Panc1 (cell line): ENCODE measurements at regions not wholly inside any gene's neighbourhood (a gene's known extent, or its start where the extent isn't known, plus 50 kb on each side); places are given as distances from the start of the nearest gene placed in this dataset.

ENCODE experiments used
- POLR2AphosphoS5 ChIP-seq: IDR thresholded peaks from 2 replicates; pipeline ENCODE4 v1.6.1; 2012; ENCODE audit warnings: mild to moderate bottlenecking, low read depth, low read length, moderate library complexity
- SIN3A ChIP-seq: IDR thresholded peaks from 2 replicates; pipeline ENCODE4 v1.6.1; 2012; ENCODE audit warnings: low read depth, mild to moderate bottlenecking, low read length, moderate library complexity, borderline replicate concordance; ENCODE audit not compliant: insufficient read depth
- TCF7L2 ChIP-seq: IDR thresholded peaks from 2 replicates; pipeline ENCODE4 v1.6.1; 2011; ENCODE audit warnings: mild to moderate bottlenecking, low read depth, low read length, inconsistent platforms
- TF ChIP-seq, protein P1 (sequence below): fragments of 450-650 bp; IDR thresholded peaks from 2 replicates; pipeline ENCODE4 v1.5.1; 2017; ENCODE audit warnings: mild to moderate bottlenecking
- TF ChIP-seq, protein P2 (sequence below), 2 experiments: IDR thresholded peaks; 2 replicates each; pipeline ENCODE4 v1.6.1; 2011 to 2012; ENCODE audit warnings: low read depth in 2 of 2, control low read depth in 1 of 2, low read length in 1 of 2, mild to moderate bottlenecking in 1 of 2, moderate library complexity in 1 of 2; ENCODE audit not compliant: insufficient read depth in 1 of 2

DNA sequence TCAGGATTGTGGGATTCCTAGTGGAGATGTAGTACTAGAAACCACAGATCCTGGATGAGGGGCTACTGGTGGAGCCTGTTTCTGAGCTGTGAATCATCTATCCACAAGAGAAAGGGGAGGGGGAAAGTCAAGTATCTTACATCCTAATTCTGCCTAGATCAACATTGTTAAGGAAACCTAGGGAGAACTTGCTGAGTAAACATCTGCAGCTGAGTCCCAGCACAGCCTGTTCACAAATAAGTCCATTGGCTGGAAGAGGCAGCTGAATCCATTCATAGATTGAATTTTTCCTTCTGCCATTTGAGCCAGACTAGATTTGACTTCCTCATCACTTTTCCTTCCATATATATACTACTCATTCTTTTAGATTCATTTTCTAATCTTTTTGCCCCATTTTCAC lies 460.5 kb downstream of the TUSC7 start:
- TF ChIP-seq, protein P1, sequence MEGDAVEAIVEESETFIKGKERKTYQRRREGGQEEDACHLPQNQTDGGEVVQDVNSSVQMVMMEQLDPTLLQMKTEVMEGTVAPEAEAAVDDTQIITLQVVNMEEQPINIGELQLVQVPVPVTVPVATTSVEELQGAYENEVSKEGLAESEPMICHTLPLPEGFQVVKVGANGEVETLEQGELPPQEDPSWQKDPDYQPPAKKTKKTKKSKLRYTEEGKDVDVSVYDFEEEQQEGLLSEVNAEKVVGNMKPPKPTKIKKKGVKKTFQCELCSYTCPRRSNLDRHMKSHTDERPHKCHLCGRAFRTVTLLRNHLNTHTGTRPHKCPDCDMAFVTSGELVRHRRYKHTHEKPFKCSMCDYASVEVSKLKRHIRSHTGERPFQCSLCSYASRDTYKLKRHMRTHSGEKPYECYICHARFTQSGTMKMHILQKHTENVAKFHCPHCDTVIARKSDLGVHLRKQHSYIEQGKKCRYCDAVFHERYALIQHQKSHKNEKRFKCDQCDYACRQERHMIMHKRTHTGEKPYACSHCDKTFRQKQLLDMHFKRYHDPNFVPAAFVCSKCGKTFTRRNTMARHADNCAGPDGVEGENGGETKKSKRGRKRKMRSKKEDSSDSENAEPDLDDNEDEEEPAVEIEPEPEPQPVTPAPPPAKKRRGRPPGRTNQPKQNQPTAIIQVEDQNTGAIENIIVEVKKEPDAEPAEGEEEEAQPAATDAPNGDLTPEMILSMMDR: no peak
- TF ChIP-seq SIN3A (no peak), POLR2AphosphoS5 (no peak), TCF7L2 (no peak)
- TF ChIP-seq, protein P2, sequence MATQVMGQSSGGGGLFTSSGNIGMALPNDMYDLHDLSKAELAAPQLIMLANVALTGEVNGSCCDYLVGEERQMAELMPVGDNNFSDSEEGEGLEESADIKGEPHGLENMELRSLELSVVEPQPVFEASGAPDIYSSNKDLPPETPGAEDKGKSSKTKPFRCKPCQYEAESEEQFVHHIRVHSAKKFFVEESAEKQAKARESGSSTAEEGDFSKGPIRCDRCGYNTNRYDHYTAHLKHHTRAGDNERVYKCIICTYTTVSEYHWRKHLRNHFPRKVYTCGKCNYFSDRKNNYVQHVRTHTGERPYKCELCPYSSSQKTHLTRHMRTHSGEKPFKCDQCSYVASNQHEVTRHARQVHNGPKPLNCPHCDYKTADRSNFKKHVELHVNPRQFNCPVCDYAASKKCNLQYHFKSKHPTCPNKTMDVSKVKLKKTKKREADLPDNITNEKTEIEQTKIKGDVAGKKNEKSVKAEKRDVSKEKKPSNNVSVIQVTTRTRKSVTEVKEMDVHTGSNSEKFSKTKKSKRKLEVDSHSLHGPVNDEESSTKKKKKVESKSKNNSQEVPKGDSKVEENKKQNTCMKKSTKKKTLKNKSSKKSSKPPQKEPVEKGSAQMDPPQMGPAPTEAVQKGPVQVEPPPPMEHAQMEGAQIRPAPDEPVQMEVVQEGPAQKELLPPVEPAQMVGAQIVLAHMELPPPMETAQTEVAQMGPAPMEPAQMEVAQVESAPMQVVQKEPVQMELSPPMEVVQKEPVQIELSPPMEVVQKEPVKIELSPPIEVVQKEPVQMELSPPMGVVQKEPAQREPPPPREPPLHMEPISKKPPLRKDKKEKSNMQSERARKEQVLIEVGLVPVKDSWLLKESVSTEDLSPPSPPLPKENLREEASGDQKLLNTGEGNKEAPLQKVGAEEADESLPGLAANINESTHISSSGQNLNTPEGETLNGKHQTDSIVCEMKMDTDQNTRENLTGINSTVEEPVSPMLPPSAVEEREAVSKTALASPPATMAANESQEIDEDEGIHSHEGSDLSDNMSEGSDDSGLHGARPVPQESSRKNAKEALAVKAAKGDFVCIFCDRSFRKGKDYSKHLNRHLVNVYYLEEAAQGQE (IDR thresholded peaks at IDR 0.05; ENCODE audit: insufficient read depth in 1 of 2, low read depth in 2 of 2, low read length in 1 of 2): no peak
